ENCODE measurements at regions not wholly inside any gene's neighbourhood (a gene's known extent, or its start where the extent isn't known, plus 50 kb on each side); places are given as distances from the start of the nearest gene placed in this dataset.
"Not testable (repeated sequence)": the region's sequence is repeated elsewhere in the genome, so short reads cannot be mapped to it uniquely, and the experiment has no call there.

DNA sequence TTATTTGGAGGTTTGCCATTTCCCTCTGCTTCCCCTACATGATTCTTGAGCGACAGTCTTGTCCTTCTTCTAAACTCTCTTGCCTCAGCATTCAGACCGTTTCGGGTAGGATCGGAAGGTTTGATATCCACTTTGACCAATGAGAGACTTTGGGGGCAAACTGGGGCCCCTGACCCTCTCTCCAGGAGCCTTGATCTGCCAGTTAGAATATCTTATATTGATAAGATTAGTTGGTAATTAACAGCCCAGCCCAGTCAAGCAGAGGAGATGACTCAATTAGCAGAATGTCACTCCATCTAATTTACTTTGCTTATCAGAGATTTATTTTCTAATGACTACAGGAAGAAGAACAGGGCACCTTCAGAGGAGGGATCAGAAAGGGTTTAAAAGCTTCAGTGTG lies 532.8 kb downstream of the XYLT1 start:
- DNase-seq (ENCODE audit: insufficient read length, low spot score) (no peak), FAIRE-seq (no peak)
- TF ChIP-seq, protein P1, sequence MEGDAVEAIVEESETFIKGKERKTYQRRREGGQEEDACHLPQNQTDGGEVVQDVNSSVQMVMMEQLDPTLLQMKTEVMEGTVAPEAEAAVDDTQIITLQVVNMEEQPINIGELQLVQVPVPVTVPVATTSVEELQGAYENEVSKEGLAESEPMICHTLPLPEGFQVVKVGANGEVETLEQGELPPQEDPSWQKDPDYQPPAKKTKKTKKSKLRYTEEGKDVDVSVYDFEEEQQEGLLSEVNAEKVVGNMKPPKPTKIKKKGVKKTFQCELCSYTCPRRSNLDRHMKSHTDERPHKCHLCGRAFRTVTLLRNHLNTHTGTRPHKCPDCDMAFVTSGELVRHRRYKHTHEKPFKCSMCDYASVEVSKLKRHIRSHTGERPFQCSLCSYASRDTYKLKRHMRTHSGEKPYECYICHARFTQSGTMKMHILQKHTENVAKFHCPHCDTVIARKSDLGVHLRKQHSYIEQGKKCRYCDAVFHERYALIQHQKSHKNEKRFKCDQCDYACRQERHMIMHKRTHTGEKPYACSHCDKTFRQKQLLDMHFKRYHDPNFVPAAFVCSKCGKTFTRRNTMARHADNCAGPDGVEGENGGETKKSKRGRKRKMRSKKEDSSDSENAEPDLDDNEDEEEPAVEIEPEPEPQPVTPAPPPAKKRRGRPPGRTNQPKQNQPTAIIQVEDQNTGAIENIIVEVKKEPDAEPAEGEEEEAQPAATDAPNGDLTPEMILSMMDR (IDR thresholded peaks at IDR 0.05; ENCODE audit: insufficient read depth, missing control alignments): no peak

DNA sequence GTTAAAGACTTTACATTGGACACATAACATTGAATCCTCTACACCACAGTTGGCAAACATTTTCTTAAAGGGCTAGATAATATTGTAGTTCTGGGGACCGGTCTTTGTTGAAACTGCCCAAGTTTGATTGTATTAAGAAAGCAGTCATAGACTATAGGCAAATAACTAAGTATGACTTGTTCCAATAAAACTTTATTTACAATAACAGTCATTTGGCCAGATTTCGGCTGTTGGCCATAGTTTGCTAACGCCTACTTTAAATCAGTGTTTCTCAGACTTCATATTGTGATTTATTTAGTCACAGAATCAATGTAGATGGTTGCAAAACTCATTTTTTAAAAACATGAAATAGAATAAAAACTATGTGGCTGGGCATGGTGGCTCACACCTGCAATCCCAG lies 531.8 kb downstream of the XYLT1 start:
- FAIRE-seq (no peak), DNase-seq (ENCODE audit: insufficient read length, low spot score) (no peak)
- TF ChIP-seq, protein P1 (IDR thresholded peaks at IDR 0.05; ENCODE audit: insufficient read depth, missing control alignments): no peak

DNA sequence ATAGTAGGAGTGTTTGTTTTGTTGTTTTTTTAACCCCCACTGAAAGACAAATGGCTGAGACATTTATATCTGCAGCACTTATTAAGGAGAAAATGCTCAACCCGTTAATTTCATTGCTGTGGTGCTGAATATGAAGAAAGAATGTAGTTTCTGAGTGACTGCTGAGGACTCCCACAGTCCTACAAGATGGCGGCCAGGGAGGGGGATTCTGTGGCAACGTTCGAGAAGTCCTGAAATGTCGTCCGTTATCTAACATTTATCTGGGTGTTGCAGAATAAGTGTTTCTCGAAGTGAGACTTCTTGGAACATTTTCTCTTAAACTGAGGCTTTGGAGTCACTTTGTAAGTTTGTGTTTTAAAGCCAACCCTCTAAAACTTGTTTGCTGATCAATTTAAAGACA lies 530.4 kb downstream of the XYLT1 start:
- TF ChIP-seq, protein P1 (IDR thresholded peaks at IDR 0.05; ENCODE audit: insufficient read depth, missing control alignments): no peak
- no peak for FAIRE-seq
- DNase-seq (ENCODE audit: insufficient read length, low spot score): no peak

DNA sequence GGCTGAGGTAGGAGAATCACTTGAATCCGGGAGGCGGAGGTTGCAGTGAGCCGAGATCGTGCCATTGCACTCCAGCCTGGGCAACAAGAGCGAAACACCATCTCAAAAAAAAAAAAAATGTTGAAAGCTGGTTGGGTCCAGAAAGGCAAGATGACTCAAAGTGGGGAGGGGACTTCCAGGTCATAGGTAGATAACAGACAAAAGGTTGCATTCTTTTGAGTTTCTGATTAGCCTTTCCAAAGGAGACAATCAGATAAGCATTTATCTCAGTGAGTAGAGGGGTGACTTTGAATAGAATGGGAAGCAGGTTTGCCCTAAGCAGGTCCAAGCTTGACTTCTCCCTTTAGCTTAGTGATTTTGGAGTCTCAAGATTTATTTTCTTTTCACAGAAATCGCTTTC lies 527.9 kb downstream of the XYLT1 start:
- FAIRE-seq; DNase-seq (ENCODE audit: insufficient read length, low spot score): not testable (repeated sequence)

DNA sequence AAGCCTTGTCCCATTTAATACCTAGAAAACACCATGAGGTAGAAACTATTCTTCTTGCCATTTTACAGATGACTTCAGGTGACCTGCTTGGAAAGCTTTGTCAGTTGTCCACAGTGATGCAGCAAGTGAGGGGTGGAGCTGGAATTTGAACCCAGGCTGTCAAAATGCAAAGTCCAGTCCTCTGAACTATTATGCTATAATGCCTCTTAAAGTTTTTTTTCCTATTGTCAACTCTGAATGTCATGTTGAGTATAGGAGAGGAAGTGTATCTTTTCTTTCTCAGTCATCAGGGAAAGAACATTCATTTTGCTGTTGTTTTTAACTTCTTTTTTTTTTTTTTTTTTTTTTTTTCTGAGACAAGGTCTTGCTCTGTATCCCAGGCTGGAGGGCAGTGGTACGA lies 525.6 kb downstream of the XYLT1 start:
- no peak for DNase-seq (ENCODE audit: insufficient read length, low spot score)
- TF ChIP-seq, protein P1 (IDR thresholded peaks at IDR 0.05; ENCODE audit: insufficient read depth, missing control alignments): no peak
- FAIRE-seq: no peak

DNA sequence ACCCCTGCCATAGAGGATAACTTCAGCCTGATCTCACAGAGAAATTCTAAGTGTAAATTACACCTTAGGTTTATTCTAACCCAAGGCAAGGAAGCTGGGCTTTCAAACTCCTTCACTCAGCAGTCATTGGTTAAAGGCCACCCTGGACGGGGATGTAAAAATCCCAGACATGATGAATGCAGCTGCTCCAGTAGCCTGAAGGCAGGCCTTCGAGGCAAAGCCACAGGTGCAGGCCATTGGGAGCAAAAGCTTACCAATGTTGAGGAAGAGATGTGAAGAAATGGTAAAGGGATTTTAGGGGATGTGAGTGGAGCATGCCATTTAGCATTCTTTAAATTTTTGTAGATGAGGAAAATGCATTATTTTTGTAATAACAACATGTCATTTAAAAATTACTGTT lies 514.4 kb downstream of the XYLT1 start:
- DNase-seq (ENCODE audit: insufficient read length, low spot score) (no peak), FAIRE-seq (no peak)
- TF ChIP-seq, protein P1 (IDR thresholded peaks at IDR 0.05; ENCODE audit: insufficient read depth, missing control alignments): no peak

DNA sequence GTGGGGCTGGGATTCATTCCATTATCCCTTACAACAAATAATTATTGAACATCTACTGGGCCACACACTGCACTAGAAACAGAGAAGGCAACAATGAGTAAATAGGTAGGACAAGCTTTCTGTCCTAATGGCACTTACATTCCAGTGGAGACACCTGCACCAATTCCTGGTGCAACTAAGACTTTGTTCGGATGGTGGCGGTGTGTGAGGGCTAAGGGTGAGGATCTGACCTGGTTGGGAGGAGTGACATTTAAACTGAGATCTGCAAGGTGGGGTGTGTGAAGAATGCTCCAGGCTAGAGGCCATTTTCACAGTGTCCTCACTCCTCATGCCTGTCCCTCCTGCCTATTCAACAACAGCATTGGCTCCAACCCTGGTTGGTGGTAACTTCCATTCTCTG lies 510.0 kb downstream of the XYLT1 start:
- TF ChIP-seq, protein P1 (IDR thresholded peaks at IDR 0.05; ENCODE audit: insufficient read depth, missing control alignments): no peak
- no peak for FAIRE-seq
- DNase-seq (ENCODE audit: insufficient read length, low spot score): no peak

DNA sequence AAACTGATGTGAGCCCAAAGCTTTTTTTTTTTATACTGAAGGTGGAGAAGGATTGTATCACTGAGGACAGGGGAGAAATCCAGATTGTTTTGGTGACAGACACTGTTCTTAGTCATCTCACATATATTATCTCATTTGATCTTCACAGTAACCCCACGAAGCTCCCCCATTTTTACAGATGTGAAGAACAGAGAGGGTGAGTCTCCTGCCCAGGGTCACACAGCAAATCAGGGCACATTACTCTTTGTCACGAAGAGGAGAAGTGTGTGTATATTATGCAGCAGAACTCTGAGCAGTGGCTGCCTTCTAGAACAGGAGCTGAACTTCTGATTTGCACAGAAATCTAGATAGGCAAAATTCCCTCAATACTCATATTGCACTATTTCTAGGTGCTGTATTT lies 504.3 kb downstream of the XYLT1 start:
- FAIRE-seq (no peak), DNase-seq (ENCODE audit: insufficient read length, low spot score) (no peak)
- TF ChIP-seq, protein P1 (IDR thresholded peaks at IDR 0.05; ENCODE audit: insufficient read depth, missing control alignments): no peak

Measured in D721Med (cell line).